ENCODE measurements at regions not wholly inside any gene's neighbourhood (a gene's known extent, or its start where the extent isn't known, plus 50 kb on each side); places are given as distances from the start of the nearest gene placed in this dataset.
"Not testable (repeated sequence)": the region's sequence is repeated elsewhere in the genome, so short reads cannot be mapped to it uniquely, and the experiment has no call there.

DNA sequence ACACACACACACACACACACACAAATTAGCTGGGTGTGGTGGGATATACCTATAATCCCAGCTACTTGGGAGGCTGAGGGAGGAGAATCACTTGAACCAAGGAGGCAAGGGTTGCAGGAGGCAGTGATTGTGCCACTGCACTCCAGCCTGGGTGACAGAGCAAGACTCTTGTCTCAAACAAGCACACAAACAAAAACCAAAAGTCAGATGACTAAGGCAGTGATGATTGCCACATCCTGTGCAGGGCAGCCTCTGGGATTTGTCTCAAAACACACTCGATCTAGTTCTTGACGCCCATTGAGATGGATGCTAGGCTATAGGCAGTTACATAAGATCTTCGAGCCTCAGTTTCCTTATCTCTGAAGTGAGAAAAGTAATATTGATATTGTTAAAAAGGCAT, 183.1 kb upstream of the NOTCH2NLA start:
- DNase-seq (ENCODE audit: low read depth), result not testable (repeated sequence)

DNA sequence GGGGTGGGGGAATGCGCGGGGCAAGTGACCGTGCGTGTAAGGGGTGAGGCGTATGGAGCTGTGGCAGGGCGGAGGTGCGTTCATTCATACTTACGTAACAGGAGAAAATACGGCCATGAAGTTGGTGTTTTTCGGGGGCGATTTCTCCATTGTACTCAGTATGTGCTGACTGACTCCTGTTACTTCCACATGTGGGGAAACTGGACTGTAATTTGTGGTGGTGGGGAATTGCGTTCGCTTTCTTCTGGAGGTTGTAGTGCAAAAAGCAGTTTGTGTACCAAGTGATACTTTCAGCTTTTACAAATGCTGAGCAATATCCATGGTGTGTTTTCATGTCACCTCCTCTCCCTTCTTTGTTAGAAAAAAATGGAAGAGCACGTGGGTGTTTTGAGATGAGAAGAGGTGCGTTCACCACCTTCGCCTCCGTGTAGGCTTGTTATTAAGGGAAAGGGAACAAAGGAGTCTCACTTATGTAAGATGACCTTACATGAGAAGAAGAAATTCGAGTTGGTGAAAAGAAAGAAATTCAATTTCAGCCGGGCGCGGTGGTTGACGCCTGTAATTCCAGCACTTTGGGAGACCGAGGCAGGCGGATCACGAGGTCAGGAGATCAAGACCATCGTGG, 181.1 kb upstream of the NOTCH2NLA start:
- not testable (repeated sequence) for DNase-seq (ENCODE audit: low read depth)

DNA sequence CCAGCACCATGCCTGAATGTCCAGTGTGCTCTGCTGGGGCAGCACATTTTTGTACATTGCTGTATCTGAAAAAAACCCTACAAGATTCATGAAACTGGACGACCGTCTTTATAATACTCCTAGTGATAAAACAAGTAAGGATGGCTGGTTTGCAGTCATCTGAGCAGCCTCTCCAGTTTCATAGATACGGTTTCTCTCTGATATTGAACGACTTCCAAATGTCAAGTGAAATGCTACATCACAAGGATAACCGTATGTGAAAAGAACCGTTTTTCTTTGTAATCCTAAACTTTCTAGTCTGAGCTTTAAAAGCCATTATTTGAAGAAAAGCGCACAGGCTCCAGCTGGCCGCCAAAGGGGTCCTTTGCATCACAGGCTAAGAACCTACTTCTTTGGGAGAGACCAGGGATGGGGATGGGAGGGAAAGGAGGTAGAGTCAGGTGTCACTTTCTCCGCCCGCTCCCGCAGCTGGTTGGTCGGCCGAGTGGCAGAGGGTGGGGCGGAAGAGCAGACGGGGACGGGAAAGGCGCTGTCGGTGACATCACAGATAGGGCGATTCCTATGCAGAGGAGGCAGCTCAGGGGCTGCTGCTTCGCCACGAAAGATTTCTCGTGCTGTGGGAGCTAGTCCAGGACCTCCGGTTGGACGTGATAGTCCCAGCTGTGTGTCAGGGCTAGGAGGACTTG, 180.4 kb upstream of the NOTCH2NLA start:
- not testable (repeated sequence) for DNase-seq (ENCODE audit: low read depth)

DNA sequence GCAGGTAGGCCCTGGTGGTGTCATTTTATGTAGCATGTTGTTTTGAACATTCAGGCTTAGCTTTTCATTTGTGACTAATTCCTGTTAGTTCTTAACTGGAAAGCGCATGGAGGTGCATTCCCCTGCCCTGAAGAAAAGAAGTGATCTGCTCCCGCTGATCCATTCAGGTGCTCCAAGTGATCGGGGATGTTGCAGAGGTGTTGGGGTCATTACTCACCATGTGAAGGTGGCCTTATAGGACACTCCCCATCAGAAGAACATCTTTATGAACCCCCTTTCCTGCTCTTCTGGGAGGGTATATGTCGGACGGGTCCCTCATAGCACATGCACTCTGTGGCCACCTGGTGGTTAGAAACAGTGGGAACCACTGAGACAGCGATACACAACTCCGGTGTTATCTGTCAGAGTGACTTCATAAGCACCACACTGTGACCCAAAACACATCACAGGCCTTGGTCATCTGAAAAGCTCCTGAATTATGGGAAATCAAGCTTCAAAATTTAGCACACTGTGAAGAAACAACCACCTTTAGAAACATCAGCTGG, 172.5 kb upstream of the NOTCH2NLA start:
- not testable (repeated sequence) for DNase-seq (ENCODE audit: low read depth)

DNA sequence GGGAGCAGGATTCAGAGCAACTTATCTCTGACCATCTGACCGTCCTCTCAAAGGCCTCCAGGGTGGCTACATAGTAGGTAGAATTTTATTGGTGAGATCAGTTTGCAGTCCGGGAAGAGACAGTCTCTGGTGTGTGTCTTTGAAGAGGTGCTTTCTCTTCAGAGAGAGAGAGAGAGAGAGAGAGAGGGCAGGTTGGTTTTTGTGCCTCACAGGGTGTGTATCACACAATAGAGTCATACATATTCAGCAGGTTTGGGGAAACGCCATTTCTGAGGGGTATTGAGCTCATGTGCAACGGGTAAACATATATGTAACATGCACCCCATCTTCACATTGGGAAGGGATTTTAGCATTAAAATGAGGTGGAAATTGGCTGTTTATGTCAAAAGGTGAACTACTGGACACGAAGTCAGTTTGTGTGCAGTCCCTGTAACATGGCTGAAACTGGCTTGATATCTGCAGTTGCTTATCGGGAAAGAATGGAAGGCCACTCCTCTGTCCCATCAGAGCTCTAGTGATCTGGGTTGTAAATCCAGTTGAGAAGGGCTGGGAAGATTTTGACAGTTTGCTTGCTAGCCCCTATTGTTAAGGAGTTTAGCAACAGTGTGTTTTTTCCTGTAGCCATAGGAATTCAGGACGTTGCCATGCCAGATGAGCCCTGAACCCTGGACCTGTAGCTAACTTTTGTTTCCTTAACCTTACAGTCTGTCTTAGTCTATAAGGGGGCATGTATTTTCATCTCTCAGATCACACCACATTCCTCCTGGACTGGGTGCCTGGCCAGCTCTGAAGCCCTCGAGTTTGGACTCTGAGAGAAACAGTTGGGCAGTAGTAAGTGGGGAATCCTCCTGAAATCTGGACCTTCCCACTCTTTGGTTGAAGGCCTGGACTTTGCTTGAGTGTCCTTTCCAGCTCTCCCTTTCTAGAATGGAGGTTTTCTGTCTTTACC, 171.6 kb upstream of the NOTCH2NLA start:
- not testable (repeated sequence) for DNase-seq (ENCODE audit: low read depth)

DNA sequence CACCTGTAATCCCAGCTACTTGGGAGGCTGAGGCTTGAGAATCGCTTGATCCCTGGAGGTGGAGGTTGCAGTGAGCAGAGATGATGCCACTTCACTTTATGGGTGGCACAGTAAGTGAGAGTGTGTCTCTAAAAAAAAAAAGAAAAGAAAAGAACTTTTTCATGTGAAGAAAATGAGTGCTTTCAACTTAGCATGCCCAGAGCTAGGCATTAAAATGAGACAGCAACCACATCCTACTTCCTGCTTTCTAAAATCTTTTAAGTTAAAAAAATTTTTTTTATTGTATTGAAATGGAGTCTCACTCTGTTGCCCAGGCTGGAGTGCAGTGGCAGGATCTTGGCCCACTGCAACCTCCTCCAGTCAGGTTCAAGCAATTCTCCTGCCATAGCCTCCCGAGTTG, 170.4 kb upstream of the NOTCH2NLA start:
- DNase-seq (ENCODE audit: low read depth), result not testable (repeated sequence)

DNA sequence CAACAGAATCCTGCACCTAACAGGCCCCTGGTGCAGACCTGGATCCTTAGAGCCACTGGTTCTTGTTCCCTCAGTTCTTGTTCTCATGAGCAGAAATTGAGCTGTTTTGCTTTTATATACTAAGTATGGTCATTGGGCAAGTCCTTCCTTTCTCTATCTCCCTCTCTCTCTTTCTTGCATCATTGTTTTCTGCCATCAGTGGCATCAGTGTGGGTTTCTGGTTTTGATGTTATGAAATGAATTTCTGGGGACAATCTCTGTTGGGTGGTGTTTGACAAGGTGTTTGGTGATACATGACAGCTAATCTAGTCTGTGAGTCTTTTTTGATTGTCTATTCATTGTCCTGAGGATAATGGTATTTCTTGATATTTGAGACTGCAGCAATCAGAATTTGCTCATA, 168.0 kb upstream of the NOTCH2NLA start:
- DNase-seq (ENCODE audit: low read depth), result not testable (repeated sequence)

DNA sequence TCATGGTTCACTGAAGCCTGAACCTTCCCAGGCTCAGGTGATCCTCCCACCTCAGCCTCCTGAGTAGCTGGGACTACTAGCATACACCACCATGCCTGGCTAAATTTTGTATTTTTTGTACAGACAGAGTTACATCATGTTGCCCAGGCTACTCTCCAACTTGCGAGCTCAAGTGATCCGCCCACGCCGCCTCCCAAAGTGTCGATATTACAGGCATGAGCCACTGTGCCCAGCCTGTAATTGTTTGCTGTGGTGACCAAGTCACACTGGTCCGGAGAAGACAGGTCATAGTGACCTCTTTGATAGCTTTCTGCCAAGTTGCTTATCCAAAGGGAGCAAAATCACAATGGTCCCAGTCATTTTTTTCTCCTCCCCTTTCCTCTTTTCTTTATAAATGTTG, 167.4 kb upstream of the NOTCH2NLA start:
- DNase-seq (ENCODE audit: low read depth), result not testable (repeated sequence)

DNA sequence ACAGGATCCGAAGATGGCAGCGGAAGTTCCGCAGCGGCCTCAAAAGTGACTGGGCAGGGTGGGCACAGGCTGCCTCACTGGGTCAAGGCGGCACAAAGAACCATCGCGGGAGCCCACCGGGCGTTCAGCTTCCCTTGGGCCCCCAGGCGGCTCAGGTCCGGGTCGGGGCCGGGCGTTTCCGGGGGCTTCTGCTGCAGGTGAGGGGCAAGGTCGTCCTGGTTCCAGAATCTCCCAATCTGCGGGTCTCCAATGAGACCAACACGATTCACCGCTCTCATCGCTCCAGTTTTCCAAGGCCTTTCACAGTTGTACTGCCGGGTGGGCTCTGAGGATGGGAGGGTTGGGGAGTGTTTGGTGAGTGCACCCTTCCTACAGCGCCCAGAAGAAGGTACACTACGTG, 165.0 kb upstream of the NOTCH2NLA start:
- not testable (repeated sequence) for DNase-seq (ENCODE audit: low read depth)

DNA sequence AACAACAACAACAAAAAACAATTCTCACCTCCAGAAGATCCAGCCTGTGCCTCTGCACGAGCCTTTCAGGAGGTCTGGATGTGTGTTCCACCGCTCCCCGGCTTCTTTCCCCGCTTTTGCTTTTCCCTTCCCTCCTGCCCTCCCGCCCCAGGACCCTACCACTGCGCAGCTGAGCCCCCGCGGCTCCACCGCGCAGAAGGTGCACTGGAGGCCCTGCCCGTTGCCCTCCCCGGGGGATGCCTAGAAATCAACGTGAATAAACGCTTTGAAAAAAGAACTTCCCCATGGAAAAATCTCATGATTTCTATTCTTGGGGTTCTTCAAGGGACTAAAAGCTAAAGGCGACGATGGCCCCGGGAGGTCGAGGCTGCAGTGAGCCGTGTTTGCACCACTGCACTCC, 164.3 kb upstream of the NOTCH2NLA start:
- not testable (repeated sequence) for DNase-seq (ENCODE audit: low read depth)

DNA sequence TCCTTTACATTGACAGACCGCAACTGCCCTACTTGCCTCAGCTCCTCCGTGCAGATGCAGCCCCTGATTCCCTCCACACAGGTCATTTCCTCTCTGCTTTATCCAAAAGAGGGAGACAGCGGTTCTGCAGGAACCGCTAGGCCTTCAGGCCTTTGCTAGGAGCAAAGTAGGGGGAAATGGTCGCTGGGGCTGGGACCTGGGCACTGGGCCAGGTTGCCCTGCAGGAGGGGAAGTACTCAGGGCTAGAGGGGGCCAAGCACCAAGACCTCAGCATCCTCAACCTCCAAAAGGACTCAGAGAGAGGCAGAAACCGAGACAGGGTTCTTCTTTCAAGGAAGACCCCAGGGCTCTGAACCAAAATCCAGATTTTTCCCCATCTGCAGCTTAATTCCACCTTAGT, 160.4 kb upstream of the NOTCH2NLA start:
- not testable (repeated sequence) for DNase-seq (ENCODE audit: low read depth)

DNA sequence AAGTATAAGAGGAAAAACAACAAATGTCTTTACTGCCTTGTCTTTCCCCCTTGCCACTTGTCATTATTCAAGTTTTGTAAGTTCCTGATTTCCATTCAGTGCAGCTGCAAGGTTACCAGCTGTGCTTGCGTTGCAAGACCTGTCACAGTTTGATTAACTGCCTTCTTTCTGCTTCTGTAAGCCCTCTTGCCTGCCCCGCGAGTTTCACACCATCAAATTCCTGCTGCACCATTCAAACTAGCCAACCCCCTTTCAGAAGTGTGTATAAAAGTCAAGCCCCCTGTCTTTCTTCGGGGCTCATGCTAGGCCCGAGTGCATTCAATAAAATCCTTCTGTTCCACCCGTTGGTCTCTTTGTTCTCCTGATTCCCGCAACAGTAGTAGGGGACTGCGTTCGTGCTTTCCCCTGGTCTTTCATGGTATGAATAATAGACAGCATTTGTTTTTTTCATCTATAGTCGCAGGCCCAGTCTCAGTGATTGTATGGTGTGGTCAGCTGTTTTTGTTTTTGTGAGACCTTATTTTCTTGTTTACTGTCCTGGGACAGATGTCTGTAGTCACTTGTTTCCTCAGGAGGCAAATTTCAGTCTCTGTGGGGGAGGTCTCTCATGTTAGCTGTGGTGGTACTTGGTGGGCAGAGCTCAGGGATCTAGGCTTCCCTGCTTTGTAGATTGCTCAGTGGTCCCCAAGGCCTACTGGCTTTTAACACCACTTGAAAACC, 159.1 kb upstream of the NOTCH2NLA start:
- not testable (repeated sequence) for DNase-seq (ENCODE audit: low read depth)

DNA sequence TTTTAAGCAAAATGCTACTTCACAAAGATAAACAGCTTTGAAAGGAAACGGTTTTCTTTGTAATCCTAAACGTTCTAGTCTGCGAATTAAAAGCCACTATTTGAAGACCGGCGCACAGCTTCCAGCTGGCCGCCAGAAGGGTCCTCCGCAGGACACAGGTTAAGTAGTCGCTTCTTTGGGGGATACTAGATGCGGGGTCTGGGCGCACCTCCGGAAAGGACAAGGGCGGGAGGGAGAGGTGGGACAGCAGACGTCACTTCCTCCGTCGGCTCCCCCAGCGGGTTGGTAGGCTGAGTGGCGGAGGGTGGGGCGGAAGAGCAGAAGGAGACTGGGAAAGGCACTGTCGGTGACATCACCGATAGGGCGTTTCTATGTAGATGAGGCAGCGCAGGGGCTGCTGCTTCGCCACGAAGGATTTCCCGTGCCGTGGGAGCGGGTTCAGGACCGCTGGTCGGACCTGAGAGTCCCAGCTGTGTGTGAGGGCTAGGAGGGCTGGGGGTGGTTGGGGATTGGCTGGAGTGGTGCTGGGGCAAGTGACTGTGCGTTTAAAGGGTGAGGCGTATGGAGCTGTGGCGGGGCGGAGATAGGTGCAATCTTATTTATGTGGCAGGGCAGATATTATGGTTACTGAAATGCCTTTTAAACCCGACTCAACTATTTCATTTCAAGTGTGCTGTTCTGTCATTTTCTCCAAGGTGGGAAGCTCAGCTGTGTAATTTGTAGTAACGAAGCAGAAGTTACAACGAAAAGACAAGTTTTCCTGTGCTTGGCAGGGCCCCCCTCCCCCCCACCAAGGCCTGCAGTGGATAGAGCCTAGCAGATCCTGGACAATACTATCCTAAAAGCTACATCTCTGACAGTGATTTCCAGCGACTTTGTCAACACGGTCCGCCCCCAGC, 158.3 kb upstream of the NOTCH2NLA start:
- peak; percentile 63 for DNase-seq (ENCODE audit: low read depth)

DNA sequence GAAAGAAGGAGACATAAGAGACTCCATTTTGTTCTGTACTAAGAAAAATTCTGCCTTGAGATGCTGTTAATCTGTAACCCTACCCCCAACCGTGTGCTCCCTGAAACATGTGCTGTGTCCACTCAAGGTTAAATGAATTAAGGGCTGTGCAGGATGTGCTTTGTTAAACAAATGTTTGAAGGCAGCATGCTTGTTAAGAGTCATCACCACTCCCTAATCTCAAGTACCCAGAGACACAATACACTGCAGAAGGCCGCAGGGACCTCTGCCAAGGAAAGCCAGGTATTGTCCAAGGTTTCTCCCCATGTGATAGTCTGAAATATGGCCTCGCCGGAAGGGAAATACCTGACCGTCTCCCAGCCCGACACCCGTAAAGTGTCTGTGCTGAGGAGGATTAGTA, 152.4 kb upstream of the NOTCH2NLA start:
- DNase-seq (ENCODE audit: low read depth), result not testable (repeated sequence)

DNA sequence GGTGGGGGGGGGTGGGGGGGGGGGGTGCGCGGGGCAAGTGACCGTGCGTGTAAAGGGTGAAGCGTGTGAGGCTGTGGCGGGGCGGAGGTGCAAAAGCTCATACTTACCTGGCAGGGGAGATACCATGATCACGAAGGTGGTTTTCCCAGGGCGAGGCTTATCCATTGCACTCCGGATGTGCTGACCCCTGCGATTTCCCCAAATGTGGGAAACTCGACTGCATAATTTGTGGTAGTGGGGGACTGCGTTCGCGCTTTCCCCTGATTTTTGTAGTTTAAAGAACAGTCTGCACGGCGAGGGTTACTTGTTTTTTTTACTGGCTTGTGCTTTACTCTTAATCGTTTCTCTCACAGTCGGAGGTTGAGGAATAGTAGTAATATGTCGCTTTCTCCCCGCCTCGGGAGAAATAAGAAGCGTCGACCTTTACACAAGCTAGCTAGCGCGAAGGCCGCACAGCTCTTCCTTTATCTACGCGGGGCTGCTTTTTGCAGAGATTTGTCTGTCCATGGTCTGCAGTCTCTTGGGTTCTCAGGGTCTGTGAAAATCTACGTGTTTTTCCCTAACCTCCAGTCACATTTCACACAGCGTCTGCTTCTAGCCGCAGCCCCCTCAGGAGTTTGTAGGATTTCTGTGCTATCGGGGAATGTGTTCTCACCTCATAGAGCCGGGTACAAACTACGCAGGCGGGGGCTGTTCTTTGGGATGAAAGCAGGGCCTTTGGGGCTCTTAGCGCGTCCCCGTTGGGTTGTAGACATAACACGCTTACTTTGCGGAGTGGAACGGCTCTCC, 148.1 kb upstream of the NOTCH2NLA start:
- DNase-seq (ENCODE audit: low read depth), result peak; percentile 91

DNA sequence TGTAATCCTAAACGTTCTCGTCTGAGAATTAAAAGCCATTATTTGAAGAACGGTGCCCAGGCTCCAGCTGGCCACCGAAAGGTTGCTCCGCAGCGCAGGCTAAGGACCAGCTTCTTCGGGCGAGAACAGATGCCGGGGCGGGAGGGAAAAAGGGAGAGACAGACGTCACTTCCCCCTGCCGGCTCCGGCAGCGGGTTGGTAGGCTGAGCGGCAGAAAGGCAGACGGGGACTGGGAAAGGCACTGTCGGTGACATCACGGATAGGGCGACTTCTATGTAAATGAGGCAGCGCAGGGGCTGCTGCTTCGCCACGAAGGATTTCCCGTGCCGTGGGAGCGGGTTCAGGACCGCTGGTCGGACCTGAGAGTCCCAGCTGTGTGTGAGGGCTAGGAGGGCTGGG, 147.5 kb upstream of the NOTCH2NLA start:
- DNase-seq (ENCODE audit: low read depth), result not testable (repeated sequence)

DNA sequence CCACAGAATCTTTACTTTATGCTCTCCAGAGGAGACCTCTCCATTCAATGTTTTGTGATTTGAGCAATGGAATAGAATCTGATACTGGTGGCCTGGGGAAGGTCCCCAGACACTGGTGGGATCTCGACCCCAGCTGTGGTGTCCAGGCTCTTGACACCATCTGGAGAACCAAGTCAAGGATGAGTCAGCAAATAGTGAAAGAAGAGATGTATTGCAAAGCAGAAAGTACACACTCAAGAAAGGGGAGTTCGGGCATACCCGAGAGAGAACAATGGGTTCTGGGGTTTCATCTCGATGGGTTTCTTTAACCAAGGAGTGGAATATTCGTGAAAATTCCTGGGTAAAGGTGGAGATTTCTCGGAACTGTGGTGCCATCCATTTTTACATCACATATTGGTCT, 146.3 kb upstream of the NOTCH2NLA start:
- DNase-seq (ENCODE audit: low read depth), result not testable (repeated sequence)

DNA sequence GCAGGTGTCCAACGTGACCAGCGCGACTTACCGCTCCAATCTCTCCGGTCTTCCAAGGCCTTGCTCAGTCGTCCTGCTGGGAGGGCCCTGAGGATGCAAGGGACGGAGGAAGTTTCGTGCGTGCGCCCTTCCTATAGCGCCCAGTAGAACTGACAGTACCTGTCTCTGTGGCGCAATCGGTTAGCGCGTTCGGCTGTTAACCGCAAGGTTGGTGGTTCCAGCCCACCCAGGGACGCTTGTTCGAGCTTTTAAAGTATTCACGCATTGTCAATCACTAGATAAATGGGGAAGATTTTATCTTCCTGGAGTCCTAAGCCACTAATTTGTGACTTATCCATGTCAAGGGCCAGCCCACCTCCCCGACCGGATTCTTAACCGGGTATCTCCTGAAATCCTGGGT, 141.1 kb upstream of the NOTCH2NLA start:
- not testable (repeated sequence) for DNase-seq (ENCODE audit: low read depth)

DNA sequence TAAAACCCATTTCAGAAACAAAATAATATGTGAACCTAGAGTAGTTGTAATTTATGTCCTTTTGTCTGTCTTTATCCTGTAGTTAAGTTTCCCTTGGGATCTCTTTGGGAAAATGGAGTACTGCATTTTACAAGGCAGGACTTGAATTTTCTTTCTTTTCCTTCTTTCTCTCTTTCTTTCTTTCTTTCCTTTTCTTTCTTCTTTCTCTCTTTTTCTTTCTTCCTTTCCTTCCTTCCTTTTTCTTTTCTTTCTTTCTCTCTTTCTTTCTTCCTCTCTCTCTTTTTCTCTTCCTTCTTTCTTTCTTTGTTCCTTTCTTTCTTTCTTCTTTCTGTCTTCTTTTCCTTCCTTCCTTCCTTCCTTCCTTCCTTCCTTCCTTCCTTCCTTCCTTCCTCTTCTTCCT, 126.6 kb upstream of the NOTCH2NLA start:
- DNase-seq (ENCODE audit: low read depth), result not testable (repeated sequence)

DNA sequence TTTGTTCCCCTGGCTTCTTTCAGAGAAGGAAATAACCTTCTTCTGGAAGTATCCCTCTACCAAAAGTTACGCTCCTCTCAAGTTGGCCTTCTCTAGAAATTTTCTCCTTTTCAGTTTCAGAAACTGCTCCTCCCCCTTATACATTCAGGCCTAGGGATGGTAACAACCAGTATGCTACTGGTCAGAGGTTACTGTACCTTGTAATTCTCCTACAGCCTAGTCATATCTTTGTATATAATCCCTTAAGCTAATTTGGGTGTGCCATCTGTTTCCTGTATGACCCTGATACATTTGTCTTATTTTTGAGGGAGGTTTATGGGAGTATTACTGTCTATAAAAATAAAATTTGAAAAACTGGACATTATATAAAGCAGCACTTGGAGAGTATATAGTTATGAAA, 98.0 kb upstream of the NOTCH2NLA start:
- DNase-seq (ENCODE audit: low read depth), result not testable (repeated sequence)
